ENCODE measurements at regions not wholly inside any gene's neighbourhood (a gene's known extent, or its start where the extent isn't known, plus 50 kb on each side); places are given as distances from the start of the nearest gene placed in this dataset.

DNA sequence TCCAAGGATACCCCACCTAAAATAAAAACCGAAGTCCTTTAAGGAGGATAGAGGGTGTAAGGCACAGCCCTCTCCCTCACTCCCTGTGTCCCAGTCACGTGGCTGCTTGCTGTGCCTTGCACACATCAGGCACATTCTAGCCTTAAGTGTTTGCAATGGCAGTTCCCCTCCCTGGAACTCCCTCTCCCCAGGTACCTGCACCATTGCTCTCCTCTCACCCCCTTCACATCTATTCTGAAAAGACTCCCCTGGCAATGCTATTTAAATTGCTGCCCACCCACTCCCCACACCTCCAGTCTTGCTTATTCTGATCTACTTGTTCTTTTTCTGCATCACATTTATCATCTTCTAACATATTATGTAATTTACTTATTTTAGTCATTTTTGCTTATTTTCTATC lies 91.6 kb upstream of the LNX1 start:
- no peak for DNase-seq

DNA sequence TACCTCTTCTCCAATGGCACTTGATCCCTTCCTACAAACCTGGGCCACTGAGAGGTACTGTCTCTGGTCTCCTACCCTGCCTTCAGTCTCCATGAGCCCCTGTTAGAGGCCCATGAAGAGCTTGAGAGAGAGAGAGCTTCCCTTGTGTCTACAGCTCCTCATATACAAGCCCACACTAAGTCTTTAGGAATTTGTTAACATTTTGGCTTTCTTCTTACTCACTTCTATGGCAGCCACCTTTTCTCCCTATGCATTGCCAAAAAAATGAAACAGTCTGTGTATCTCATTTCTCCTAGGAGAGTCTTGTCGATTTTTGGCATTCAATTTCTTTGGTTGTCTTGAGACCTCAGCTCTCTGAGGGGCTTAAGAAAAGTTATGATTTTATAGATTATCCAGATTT lies 90.9 kb upstream of the LNX1 start:
- DNase-seq = no peak

DNA sequence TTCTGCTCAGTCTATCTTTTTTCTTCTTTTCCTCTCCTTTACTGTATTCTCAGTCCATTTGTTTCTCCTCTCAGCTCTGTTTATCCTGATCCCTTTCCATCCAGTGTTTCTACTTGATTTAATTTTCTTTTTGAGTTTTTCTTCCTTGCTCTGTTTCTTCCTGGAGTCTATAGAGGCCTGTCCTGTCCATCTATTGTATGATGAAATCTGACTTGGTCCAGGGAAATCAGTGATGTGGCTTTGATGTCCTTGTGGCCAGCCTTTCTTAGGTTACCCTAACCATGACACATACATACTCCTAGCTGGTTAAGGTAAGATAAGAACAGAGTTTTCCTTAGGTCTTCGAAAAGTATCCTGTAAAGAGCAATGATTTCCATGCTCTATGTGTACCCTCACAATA lies 89.3 kb upstream of the LNX1 start:
- DNase-seq = no peak

DNA sequence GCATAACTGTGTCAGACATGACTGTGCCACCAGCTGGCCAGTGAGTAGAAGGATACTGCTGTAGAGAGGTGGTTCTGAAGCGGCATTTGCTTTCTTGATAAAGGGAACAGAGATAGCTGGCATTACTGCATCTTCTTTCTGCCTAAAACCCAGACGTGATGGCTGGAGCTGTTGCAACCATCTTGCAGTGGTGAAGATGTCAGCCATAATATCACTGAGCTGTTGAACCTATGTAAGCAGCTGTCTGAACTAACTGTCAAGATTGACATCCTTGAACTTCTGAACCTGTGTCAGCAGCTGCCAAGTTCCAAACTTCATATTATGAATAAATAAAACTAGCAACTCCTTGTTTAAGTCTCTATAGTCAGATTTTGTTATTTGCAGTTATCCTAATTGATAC lies 88.9 kb upstream of the LNX1 start:
- no peak for DNase-seq

DNA sequence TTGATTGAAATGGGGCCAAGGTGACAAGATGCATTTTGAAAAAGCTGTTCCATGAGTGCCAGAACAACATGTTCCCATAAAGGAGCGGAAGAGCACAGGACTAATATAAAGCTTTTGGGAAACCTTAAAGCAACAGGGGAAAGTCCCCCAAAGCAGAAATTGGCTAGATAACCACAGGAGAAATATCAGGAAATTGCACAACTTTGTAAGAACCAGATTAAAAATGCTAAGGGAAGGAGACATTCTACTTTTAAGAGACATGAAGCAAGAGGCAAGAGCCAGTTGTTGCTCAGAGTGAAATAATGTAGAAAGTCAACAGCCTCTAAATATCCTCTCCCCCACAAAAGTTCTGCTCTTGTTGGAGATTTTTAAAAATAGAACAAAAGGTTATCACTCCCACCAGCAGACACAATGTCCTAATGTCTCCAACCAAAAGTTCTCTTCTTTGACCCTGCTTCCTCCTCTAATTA lies 85.2 kb upstream of the LNX1 start:
- DNase-seq = no peak

DNA sequence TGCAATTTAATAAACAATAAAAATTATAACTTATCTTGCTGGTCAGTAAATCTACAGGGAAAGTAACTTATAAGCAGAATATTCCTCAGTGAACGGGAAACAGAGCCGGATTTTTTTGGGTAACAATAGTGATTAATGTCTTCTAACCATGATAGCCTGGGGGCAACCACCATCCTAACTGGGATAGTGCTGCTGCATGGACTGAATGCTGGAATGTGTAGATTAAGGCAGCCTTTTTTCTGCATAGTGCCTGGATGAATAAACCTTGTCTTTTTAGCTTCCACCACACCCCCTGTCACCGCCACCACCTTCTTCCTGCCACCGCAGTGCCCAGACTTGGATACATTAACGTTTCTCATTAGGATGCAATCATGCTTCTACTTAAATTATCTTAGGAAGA lies 83.6 kb upstream of the LNX1 start:
- no peak for DNase-seq

DNA sequence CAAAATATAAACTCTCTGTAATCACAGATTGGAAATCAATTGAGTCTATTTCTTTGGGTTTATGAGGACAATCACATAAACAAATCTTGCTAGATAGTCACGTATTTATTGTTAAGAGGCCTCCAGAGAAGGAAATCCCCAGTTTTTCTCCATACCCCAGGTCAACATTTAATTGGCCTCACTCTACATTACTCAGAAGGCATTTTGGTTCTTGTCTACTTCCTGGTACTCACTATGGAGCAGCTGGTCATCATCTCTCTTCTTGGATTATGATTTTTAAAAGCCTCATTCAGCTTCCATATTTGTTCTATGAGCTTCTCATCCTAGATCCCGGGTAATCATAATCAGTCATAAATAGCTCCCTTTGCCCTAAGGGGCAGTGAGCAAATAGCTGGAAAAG lies 81.6 kb upstream of the LNX1 start:
- no peak for DNase-seq

DNA sequence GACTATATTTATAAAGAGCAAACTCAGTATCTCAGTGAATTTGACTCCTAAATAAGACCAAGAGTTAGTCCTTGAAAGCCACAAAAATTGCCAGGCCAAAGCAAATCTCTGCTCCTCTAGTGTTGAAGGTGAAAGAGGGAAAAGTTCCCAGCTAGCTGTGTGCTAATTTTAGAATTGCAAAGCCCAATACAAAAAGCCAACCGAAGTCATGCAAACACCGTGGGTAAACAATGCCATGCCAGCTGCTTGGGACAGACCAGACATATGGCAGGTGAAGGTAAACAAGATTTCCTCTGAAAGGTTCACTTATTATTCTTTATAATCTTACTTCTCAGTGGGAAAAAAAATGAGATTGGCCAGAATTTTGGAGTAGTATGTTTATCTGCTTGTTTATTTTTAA lies 80.5 kb upstream of the LNX1 start:
- DNase-seq = no peak

DNA sequence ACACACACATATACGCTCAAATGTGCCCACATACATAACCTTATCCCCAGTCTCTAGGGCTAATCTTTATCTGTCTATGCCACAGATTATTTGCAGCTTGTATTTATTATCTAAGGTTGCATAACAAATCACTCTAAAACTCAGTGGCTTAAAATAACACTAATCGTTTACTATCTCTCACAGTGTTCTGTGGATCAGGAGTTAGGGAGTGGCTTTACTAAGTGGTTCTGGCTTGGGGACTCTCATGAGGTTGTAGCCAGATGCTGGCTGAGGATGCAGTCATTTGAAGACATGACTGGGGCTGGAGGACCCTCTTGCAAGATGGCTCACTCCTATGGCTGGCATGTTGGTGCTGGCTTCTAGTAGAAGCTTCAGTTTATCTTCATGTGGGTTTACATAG lies 68.5 kb upstream of the LNX1 start:
- no peak for DNase-seq

DNA sequence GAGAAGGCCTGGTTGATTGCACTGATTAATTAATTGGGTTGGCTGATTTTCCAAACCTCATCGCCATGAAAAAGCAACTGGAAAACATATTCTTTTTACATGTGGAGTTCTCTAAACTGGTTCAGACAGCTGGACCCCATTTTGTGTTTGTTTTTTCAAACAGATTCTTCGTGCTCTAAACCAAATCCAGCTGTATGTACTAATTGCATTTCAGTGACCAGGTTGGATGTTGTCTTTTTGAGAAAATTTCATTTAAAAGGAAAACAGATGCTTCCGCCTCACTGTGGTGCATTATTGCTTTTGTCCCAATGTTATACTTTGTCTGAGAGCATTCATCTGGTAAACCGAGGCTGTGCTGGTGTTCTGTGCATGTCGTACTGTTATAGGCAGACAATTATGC lies 67.8 kb upstream of the LNX1 start:
- no peak for DNase-seq

DNA sequence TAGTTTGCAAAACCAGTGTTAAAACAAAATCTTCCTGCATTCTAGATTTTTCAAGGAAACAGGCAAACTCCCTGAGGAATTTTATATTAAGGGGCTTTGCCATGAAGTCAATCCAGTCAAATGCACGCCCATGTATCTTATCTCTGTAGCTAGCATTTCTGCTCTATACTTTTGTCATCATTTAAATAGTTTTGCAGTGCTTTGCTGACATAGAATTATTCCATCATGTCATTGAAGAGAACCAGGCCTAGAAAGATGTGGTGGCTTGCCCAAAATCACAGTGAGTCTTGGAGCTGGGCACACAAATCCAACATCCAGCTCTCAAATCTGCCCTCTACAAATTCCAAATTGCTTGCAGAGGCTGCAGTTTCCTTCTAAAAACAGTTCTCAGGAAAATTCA lies 66.7 kb upstream of the LNX1 start:
- DNase-seq = no peak

DNA sequence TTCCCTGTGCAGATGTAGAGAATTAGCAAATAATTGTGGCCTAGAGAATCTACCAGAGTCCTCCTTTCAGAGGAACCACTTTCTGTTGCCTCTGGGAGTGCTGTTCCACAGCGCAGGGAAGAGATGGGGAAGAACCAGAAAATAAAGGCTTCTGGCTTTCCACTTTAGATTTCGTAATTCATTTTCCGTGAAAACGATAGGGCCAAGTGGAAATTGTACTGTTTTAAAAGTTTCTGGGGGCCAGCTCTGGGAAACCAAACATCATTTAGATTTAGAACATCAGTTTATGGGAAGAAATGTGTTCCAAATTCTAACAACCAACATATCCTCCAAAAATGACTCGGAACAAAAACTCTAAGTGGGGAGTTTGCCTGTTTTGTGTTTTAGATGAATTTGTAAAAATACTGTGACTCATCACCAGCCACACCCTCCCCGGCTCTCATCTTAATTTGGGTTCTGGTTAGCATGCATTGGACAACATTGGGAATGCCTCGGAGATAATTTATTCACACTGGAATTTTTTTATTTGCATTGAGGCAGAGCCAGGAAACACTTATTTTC lies 65.2 kb upstream of the LNX1 start:
- DNase-seq = no peak

DNA sequence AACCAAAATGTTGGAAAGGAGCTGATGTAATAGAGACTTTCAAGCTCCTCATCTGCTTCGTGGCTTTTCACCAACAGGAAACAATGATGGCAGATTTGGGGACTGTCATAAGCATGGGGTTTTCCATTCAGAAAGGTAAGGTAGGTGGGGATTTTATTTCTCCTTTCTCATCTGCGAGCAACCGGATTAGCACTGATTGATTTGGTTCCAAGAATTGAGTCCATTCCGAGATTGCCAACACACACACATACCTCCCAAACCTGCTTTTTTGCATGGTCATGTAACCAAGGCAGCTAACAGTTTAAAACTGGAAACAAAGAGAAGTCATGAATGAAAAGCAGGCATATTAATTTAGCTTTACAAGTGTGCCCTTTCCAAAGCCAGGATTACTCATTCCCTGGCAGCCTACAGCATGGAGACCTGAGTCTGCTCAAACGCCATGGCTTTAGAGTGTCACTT lies 63.0 kb upstream of the LNX1 start:
- DNase-seq = no peak

DNA sequence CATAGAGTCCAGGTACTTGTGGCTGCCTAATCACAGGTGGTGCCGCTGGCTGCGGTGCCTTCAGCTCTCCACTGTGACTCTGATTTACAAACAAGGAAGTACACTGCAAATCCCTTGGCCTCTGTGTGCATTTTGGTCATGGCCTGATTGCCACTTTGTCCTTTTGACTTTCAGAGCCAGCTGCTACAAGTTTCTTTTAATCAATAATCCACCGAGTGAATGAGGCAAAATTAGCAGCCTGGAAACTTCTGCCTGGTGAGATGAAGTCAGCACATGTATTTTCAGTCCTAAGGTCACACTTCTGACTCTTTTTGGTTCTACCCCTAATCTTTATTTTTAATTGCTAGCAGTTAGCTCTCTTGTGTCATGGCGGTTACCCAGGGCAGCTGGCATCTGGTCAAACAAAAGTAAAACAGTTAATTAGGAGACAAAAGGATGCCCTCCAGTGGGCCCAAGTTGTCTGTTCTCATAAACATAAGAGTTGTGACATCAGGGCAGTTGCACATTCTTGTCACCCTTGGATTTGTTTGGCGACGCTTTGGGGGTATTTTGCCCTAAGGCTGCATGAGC lies 62.3 kb upstream of the LNX1 start:
- no peak for DNase-seq

DNA sequence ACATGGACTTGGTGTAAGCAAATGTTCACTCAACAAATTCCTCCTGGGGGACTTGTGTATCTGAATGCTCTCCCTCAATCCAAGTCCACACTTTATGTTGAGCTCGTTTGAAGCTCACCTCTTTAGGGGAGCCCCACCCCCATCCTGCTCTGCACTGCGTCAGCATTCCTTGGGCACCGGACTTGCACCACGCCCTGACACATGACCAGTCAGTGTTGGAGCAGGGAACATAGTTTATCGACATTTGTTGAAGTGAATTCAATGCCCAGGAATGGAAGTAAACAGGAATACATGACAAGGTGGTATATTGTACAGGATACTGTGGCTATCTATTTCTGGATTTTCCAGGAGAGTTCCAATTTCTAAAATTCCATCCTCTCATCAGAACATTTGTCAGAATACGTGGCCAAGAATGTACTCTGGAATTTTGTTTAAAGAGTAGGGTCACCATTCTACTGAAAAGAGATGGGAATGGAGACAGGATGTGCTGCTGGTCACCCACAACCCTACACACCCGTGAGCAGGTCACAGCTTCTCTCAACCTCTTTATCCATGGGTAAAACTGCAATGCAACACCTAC lies 60.0 kb upstream of the LNX1 start:
- no peak for DNase-seq

DNA sequence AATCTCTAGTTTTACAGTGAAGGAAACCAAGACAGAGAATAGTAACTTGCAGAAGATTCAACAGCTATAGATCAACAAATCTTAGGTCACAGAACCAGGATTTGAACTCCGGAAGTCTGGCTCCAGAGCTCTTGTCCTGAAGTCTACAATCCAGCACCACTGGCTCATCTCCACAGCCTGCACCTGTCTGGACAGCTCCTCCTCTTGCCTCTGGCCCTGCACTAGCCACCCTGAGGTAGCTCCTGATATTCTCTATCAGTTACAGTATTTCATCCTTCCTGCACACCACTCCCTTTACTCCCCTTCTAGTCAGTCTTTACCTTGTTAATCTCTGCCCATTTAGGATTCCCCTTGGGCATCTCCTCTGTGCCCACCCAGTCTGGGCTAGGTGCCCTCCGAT lies 58.1 kb upstream of the LNX1 start:
- DNase-seq = no peak

DNA sequence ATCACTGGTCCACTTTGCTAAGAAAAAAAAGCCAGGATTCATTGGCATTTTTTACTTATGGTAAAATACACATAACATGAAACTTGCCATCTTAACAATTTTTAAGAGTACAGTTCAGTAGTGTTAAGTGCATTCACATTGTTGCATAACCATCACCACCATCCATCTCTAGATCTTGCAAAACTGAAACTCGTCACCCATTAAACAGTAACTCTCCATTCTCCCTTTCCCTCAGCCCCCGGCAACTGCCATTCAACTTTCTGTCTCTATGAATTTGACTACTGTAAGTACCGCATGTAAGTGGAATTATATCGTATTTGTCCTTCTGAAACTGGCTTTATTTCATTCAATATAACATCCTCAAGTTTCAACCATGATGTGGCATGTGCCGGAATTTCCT lies 56.3 kb upstream of the LNX1 start:
- no peak for DNase-seq

DNA sequence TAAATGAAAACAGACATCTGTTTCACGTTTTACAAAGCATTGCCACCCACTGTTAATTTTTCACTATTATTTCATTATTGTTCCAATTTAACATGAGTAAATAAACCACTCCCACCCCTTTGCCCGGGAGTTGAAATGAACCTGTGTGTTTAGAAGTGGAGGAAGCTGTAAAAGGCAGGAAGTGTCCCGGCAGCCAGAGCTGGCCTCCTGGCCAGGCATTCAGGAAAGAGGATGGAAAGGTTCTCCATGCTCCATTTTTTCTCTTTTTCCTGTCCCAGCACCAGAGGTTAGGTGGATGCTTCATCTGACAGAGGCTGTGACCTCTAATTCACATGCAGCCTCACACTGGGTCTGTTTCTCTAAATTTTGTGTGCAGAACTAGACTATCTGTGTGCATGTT lies 55.5 kb upstream of the LNX1 start:
- no peak for DNase-seq

DNA sequence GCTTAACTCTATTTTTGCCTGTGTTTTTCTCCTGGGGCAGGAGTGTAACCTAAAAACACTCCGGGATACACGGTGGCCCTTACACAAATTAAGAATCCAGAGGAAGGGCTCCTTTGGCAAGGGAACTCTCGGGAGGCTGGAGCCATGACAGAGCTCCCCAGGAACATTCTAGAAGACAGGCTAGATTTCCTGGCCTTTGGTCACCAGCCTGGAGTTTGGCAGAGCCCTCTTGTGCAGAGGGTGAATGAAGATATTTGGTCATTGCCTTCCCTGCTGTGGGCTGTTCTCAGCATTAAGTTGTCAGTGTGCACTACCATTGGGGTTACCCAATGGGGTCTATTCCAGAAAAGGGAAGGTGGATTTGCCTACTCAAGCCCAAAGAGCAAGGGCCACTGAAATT lies 53.8 kb upstream of the LNX1 start:
- DNase-seq = no peak

DNA sequence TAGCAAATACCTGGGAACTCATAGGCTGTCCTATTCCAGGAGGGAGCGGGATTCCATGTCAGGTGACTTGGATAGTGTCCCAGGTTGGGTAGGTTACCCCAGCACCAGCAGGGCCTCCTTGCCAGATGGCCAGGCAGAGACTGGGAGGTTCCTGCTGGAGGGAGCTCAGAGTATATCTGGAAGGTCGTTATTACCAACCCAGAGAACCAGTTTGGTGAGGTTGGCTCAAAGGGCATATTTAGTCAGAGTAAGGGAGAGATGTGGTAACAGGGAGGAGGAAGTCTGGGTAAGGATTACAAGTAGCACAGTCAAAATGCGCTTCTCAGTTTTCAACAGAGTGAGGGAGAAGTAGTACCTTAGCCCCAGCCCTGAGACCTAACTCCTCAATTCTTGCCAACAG lies 53.3 kb upstream of the LNX1 start:
- no peak for DNase-seq
